AML-193 (cell line): ENCODE measurements at regions not wholly inside any gene's neighbourhood (a gene's known extent, or its start where the extent isn't known, plus 50 kb on each side); places are given as distances from the start of the nearest gene placed in this dataset.

Experiments used
- DNase-seq, 2 experiments: peaks; one replicate each; lab custom pipeline; 2025; lab: John Stamatoyannopoulos, UW

- no peak for DNase-seq
Observed at GRCh38 chr3:188037965-188038581, 115.9 kb upstream of the LPP start.

DNA sequence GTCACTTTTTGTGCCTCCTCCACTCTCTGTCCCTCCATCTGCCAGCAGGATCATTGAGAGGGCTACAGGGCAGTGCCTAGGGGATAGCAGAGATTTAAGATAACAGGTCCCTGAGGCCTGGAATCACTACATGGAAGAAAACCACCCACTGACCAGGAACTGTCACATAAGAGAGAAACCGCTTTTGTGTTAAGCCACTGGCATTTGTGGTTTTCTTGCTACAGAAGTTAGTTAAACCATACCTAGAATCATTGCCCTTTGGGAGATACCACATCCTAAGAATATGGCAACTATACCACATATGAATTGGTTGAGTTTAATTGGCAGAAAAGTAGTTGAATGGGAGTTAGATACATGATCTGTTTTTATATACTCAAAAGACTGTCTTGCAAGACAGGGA is 112.8 kb upstream of the LPP start:
- no peak for DNase-seq

DNA sequence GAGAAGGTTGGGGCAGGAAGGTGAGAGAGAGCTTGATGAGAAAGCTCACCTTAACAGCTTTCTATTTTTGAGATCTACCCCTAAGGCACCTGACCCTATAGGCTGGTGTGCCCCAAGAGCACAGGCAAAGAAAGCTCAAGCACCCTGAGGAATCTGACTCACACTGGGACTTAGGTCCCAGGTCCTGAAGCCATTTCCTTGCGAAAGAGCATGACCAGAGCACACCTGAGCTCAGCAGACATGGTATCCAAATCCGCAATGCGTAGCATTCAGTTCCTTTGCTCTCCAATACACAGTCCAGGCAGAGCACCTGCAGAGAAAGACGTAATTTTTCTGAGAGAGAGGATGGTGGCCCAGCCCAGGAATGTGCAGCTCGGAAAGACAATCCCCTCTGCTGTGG is 112.1 kb upstream of the LPP start:
- no peak for DNase-seq

GRCh38 chr3:188042466-188042865 is 111.5 kb upstream of the LPP start:
- DNase-seq = no peak

DNA sequence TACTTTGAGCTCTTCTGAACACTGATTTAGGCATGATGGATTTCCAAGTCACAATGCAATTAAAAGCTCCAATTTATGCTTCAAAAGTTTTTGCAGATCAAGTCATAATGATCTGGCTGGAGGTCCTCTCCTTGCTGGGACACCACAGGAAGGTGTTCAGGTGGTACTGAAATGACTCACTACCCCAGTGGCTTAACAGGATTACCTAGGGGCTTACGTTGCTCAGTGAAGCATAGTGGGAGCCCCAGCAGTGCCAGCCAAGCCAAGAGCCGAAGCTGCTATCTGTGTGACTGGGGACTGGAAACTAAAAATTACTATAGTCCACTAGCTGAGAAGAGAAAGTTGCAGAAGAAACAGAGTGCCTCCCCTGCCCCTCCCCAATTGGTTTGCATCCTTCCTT is 110.1 kb upstream of the LPP start:
- DNase-seq = no peak

DNA sequence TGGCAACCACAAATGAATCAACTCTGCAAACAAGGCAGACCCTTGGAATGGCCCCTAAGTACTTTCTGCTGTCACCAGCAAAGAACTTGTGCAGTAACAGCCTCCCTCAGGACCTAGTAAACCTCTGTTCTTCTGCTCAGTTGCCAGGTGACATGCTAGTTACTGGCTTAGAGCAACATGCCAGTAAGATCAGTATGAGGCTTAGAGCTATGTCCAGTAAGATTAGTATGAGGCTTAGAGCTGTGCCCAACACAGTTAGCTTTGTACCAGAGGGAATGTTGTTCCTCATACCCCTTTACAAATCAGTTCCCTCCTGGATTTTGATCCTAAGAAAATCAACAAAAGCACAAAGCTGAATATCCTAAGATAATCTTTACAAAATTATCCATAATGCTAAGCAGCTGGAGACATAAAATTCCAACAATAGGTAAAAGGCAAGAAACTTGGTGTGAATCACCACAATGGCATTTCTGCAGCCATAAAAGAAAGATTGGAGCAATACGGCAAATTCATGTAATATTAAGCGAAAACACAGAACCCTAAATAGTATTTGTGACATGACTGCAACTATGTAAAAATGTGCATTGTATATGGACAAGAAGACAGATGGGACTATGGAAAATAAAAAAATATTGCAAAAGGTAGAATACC is 107.3 kb upstream of the LPP start:
- DNase-seq = no peak

DNA sequence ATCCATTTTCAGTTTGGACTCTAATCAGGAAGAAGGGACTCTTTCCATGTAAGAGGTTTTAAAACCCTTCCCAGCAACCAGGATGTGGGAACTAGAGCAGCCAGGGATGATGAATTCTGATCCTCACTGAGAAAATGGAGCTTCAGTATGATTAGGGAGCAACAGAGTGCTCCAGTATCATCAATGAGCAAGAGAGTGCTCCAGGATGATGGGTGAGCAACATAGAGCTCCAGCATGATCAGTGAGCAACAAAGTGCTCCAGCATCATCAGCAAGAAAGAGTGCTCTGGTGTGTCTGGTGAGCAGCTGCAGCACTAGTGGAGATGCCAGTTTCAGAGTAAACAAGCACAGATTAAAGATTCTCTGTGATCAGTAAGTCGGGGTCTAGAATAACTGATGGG is 106.4 kb upstream of the LPP start:
- DNase-seq = no peak

DNA sequence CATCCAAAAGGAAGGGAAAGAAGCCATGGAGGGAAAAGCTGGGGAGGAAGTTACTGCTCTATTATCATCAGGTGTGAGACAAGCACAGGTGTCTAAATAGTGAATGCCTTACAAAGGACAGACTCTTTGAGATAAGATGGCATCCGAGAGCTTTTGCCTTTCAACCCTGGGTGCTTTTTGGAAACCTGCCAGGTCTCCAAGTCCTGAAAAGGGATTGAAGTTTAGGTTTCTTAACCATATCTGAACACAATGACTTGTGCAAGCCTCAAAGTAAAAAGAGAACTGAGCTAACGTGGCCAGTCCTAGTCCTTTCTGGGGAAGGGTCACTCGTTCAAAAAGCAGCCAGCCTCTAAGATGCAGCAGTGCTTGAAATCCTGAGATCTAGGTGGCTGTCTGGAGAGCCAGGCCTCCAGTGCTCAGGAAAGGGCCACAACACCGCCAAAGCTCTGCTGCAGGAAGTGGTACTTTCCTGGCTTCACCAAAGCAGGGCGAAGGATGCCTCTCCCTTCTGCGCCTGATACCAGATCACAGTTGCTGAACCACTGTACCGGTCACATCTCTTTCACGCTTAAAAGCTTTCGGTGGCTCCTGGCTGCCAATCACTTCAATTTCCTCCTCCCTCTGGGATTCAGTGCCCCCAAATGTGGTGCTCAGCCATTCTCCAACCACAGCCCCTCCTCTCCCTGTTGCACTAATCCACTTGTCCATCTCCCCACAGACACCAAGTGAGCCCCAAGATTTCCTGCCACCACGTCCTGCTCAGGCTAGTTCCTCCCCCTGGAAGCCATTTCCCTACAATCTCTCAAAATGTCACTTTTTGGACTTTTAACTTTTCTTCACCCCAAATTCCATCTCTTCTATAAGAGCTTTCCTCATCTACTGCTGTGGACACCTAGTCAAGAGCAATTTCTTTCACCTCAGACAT is 104.1 kb upstream of the LPP start:
- no peak for DNase-seq

DNA sequence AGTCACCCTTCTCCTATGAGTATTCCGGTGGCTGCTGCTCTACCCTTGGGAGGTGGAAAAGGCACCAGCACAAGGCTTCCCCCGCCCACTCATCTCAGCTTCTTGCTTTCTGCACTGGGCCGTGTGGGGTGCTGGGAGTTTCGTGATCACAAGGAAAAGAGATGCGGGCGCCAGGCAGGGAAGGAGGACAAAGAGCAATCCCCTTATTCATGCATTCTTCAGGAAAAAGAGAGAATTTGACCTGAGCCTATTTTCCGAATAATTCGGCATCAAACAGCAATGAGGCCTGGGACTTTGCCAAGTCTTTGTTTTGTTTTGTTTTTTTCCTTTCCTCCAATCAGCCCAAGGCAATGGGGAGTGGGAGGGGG is 102.2 kb upstream of the LPP start:
- no peak for DNase-seq

DNA sequence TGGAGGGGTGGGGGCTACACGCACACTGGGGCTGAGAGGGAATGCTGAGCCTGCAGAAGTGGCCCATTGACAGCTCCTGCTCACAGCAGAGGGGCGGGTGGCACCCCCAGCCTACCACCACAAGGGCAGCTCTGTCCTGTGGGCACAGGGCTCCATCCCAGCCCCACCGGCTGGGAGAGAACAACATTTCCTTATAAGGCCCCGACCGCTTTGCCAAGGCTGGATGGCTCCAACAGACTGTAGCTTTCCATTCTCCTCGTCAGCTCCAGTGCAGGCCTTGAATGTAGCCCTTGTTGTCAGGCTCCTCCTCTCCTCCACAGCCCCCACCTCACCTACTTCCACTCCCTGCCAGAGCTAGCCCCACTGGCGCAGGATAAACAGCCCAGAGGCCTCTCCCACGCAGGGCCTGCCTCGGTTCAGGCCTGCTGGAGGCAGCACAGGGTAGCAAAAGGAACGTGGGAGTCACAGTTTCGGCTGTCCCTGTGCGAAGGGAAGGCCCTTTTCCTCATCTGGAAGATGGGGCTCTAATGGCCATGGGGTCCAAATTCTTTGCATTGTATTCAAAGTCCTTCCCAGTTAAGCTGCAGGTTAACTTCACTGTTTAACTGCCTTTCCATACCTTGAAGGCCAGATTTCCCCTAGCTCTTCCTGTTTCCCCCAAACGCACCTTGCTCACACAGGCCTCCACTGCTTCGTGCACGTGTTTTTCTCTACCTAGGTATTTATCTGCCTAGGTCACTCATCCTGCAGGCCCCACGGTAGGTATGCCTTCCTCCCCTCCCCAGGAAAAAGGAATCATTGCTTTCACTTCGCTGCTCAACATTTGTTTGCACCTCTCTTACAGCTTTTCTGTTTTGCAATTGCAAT is 101.6 kb upstream of the LPP start:
- no peak for DNase-seq

- DNase-seq = no peak
Observed at GRCh38 chr3:188053036-188053340, 101.0 kb upstream of the LPP start.

DNA sequence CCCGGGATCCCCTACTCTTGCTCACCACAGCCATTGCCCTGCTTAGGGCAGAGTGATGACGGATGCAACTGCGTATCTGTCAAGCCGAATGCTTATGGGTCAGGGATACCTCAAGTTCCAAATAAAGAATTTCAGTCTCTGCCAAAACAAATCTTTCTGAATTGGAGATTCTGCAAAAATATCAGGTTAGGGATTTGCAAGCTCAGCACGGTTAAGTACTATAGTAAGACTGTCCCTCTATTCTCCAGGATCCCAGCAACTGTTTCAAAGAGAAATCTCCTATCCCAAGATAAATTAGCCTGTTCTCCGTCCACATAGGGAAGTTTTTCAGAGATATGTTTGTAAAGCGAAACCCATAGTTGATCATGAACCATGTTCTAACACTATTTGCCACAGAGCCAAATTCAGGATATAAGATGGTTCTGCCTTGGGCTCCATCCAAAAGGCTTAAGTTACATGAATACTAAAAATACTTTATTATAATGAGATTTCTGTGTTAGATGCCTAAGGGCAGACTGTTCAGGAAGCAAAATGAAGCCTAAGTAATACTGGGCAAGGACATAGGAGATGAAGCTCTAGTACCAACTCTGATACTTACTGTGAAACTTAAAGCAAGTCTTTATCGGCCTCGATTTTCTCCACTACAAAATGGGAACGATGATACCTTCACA is 100.1 kb upstream of the LPP start:
- no peak for DNase-seq

DNA sequence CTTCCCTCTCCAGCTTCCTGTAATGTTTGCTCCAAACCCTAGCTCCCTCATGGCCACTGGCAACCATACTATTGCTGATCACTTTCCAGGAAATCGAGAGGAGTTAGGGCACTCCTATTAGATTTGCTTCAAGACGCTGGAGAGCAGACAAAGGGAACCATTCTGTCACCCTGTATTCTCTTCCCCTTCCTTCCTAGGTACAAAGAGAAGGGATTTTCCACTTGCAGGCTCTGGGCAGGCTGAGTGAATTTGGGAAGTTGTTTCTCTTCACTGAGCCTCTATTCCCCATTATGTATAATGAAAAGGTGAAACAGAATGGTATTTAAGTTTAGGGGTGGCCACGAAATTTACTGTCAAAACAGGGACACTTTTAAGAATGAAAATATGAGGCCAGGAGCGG is 99.4 kb upstream of the LPP start:
- no peak for DNase-seq

DNA sequence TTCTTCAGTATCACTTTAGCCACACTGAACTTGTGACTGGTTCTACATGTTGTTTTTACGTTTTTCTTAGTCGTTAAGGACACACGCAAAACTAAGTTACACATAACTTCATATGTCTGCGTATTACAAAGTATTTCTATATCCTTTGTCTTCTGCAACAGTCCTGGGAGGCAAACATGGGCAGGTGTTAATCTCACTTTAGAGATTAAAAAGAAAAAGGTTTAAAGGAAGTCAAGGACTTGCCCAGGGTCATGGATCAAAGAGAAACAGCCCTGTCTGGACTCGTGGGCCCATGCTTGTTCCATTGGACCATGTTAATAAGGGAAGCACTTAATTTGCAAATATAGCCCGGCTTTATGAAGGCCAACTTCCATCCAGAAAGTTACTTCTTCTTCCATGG is 98.6 kb upstream of the LPP start:
- DNase-seq = no peak

DNA sequence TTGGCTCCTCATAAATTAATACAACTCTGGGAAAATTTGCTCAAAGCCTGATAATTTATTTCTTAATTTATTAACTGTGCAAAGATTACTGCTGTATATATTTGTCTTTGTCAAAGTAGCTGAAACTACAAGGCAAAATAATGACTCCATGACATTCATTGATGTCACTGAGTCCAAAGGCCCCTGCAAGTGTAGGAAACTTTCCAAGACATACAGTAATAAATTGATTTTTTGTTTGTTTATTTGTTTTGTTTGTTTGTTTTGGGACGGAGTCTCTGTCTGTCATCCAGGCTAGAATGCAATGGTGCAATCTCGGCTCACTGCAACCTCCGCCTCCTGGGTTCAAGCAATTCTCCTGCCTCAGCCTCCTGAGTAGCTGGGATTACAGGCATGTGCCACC is 96.8 kb upstream of the LPP start:
- DNase-seq = no peak

DNA sequence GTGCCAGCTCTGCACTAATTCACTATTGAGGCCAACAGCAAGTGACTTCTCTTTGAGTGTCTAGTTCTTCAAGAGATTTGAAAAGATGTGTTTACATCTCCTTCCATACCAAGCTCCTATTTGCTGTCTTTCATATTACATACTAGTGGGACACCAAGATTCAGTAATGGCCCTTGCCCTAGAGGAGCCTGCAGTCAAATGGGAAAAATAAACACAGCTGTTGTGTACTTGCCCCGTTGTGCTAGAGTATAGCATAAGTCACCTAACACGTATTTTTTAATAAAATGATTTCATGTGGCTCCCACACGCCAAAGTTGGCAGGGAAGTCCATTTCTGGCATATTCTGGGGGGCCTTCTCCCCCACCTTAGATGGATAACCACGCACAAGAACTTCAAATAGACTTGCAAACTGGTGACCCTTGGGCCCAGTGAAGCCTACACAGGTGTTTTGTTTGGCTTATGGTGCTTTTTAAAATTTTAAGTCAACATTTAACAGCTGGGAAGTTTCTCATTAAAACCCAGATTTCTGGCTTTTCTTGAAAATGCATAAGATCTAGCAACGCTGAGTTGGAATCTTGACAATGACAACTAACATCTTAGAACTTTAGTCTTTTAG is 95.3 kb upstream of the LPP start:
- no peak for DNase-seq

DNA sequence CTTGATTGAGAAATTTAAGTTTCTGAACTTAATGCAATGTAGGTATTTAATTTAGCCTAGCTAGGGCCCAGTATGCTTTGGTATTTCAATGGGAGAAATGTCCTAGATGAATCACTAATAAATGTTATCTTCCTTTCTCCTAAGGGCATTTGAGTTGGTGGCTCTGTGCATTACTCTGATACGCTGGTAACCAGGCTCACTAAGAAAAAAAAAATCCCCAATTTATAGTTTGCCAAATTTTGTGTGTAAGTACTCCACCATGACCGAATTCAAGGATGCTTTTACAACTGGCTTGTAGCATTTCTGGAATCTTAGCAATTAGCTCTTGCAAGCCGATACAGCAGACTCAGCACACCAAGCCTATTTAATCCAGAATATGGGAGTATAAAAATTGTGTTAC is 94.6 kb upstream of the LPP start:
- DNase-seq = no peak

DNA sequence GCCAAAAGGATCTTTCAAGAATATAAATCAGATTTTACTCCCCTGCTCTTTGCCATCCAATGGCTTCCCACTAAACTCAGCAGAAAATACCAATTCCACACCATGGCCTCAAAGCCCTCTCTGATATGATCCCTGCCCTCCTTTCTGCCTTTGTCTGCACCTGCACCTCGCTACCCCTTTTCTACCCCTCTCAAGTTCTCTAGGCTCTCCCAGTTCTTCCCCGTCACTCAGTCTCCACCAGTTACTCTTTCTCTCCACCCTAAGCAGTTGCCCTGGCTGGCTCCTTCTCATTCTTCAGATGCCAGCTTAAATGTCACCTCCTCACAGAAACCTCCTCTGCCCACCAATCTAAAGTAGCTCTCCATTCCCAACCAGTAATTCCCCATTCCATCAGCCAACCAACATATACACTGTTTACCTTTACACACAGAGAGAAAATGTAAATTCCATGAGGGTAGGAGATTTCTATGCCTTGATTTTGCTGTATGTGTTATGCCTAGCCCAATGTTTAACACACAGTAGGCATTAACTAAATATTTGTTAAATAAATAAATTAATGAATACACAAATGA is 93.6 kb upstream of the LPP start:
- DNase-seq = no peak

DNA sequence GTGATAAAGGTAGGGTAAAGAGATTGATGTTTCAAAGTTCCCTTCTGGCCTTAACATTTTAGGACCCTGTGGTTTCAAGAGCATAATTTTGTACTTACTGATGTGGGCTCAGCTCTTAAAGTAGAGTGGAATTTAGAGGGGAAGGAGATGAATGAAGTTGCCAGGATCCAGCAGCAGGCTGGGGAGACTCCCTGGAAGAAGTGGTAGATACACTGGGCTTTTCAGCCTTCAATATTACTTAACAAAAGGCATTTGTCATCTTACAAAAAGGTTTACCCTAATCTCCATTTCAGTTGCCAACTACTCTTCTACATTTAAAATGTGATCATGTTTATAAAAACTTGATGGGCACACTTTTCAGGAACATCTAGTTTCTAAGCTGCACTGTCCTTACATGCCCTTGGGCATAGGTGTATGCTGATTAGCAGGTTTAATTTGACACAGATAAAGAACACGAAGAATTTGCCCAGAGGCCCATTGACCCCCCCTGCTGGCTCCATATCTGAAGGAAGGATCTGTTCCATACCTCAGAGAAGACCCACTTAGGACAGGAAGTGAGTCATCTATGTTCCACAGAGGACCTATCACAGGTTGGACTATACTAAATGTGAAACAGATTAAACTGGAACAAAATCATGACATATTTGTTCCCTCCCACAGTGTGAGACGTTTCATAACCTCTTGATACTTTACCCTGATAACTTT is 93.0 kb upstream of the LPP start:
- DNase-seq = peak; percentile 30 to 37

GRCh38 chr3:188062216-188062615 is 91.7 kb upstream of the LPP start:
- DNase-seq = no peak
